Endothelial cell of umbilical vein (primary cell): ENCODE measurements at regions not wholly inside any gene's neighbourhood (a gene's known extent, or its start where the extent isn't known, plus 50 kb on each side); places are given as distances from the start of the nearest gene placed in this dataset.
A peak's percentile ranks its signal among the peaks of the same experiment; 100 is the strongest.

ENCODE experiments used
- BruUV-seq: library from RNA; stranded (reverse); fragments of 400-500 nt; replicated peaks from 2 replicates; lab custom pipeline; 2021; lab: Mats Ljungman, UMichigan
- CTCF ChIA-PET: fragments of 300-600, 350-600 bp; sonication (Branson Sonifier 250); formaldehyde crosslinking; loops from one replicate; lab custom pipeline; 2021; ENCODE audit warnings: antibody characterized with exemption, inconsistent platforms; lab: Charles Lee
- POLR2A ChIA-PET: fragments of 300-600, 350-600 bp; sonication (Branson Sonifier 250); formaldehyde crosslinking; loops from one replicate; lab custom pipeline; 2021; ENCODE audit warnings: antibody characterized with exemption, inconsistent platforms; lab: Charles Lee
- DNase-seq: peaks from one replicate; pipeline ENCODE4 v3.0.0-alpha.2; 2011; ENCODE audit warnings: low read depth, low spot score
- FAIRE-seq: peaks from 2 replicates; lab custom pipeline; 2011; peaks lifted over from hg19 to GRCh38; lab: Jason Lieb, UNC
- H2AFZ ChIP-seq: 2 replicates; pipeline ENCODE4 v1.6.0; 2012; ENCODE audit warnings: low read depth, low read length, control low read depth, inconsistent platforms
- H3K27ac ChIP-seq: 2 replicates; pipeline ENCODE4 v1.5.1; 2011; ENCODE audit warnings: low read depth, mild to moderate bottlenecking, control low read depth, low read length, moderate library complexity; ENCODE audit not compliant: insufficient read depth
- H3K27me3 ChIP-seq, 2 experiments: 2 replicates each; pipeline versions ENCODE4 v1.6.0 to v1.6.1; 2011; ENCODE audit warnings: low read length in 2 of 2, mixed read lengths in 1 of 2; ENCODE audit not compliant: control insufficient read depth in 2 of 2, insufficient read depth in 2 of 2
- H3K36me3 ChIP-seq, 2 experiments: 2 replicates in 1 of 2; 3 replicates in 1 of 2; pipeline ENCODE4 v1.5.1; 2011; ENCODE audit warnings: low read length in 2 of 2, mild to moderate bottlenecking in 1 of 2, moderate library complexity in 1 of 2; ENCODE audit not compliant: control insufficient read depth in 2 of 2, insufficient read depth in 2 of 2; ENCODE audit errors: extremely low read depth in 1 of 2
- H3K4me1 ChIP-seq: 3 replicates; pipeline ENCODE4 v1.5.1; 2011; ENCODE audit warnings: mild to moderate bottlenecking, low read length; ENCODE audit not compliant: control insufficient read depth, insufficient read depth; ENCODE audit errors: extremely low read depth
- H3K4me2 ChIP-seq: 2 replicates; pipeline ENCODE4 v1.6.1; 2011; ENCODE audit warnings: low read length, control low read depth, mixed read lengths; ENCODE audit not compliant: insufficient read depth
- H3K4me3 ChIP-seq, 3 experiments: fragments of 200-600 bp in 1 of 3; sonication (generic), shearing (Covaris generic) in 1 of 3; replicated peaks in 1 of 3; 2 replicates each; pipeline ENCODE4 v1.5.1; 2011 to 2016; ENCODE audit warnings: control low read depth in 3 of 3, low read length in 3 of 3, mild to moderate bottlenecking in 2 of 3, inconsistent platforms in 1 of 3, low read depth in 1 of 3, moderate library complexity in 1 of 3; ENCODE audit not compliant: insufficient read depth in 1 of 3
- H3K79me2 ChIP-seq: 2 replicates; pipeline ENCODE4 v1.6.0; 2012; ENCODE audit warnings: low read length, inconsistent platforms; ENCODE audit not compliant: control insufficient read depth, insufficient read depth
- H3K9ac ChIP-seq: replicated peaks from 2 replicates; pipeline ENCODE3; 2011; ENCODE audit warnings: low read length, control low read depth; ENCODE audit not compliant: insufficient read depth; ENCODE audit errors: extremely low read depth
- H3K9me1 ChIP-seq: replicated peaks from 3 replicates; pipeline ENCODE4 v1.6.0; 2011; ENCODE audit warnings: mild to moderate bottlenecking, low read length; ENCODE audit not compliant: control insufficient read depth, insufficient read depth; ENCODE audit errors: extremely low read depth
- H3K9me3 ChIP-seq: replicated peaks from 2 replicates; pipeline ENCODE4 v1.5.1; 2012; ENCODE audit warnings: low read length, inconsistent platforms; ENCODE audit not compliant: control insufficient read depth, insufficient read depth
- H4K20me1 ChIP-seq: replicated peaks from 2 replicates; pipeline ENCODE3; 2011; ENCODE audit warnings: mild to moderate bottlenecking, low read length; ENCODE audit not compliant: control insufficient read depth, insufficient read depth; ENCODE audit errors: extremely low read depth
- EZH2 ChIP-seq: IDR thresholded peaks from 2 replicates; pipeline ENCODE4 v1.6.1; 2012; ENCODE audit warnings: borderline replicate concordance, low read depth, mild to moderate bottlenecking, moderate library complexity, low read length, inconsistent platforms; ENCODE audit not compliant: severe bottlenecking
- FOS ChIP-seq: IDR thresholded peaks from 2 replicates; pipeline ENCODE4 v1.6.1; 2011; ENCODE audit warnings: mild to moderate bottlenecking, low read length, moderate library complexity, borderline replicate concordance; ENCODE audit not compliant: insufficient read depth
- GATA2 ChIP-seq: IDR thresholded peaks from 2 replicates; pipeline ENCODE4 v1.7.0; 2011; ENCODE audit warnings: low read depth, mild to moderate bottlenecking, moderate library complexity, mixed read lengths, low read length; ENCODE audit not compliant: insufficient read length, insufficient read depth
- JUN ChIP-seq: IDR thresholded peaks from 2 replicates; pipeline ENCODE4 v1.6.1; 2011; ENCODE audit warnings: borderline replicate concordance, low read depth; ENCODE audit not compliant: insufficient read length, insufficient read depth
- MYC ChIP-seq: IDR thresholded peaks from one replicate; pipeline ENCODE4 v1.6.1; 2011; ENCODE audit warnings: mild to moderate bottlenecking, low read depth, low read length
- POLR2A ChIP-seq: IDR thresholded peaks from 2 replicates; pipeline ENCODE4 v1.6.1; 2012; ENCODE audit warnings: low read depth, mild to moderate bottlenecking, control low read depth, low read length
- POLR2AphosphoS5 ChIP-seq: IDR thresholded peaks from 2 replicates; pipeline ENCODE4 v1.6.1; 2012; ENCODE audit warnings: low read depth, mild to moderate bottlenecking, control low read depth, low read length, moderate library complexity; ENCODE audit not compliant: insufficient read depth
- dilution Hi-C: fragments of 300-500 bp; cut with MboI; formaldehyde crosslinking; loops from one replicate; pipeline ENCODE4 v1.15.0; 2019; ENCODE audit warnings: low sequenced_read_pairs; ENCODE audit not compliant: extremely low pct_ligation_motif_present
- intact Hi-C: fragments of 100-400 bp; cut with micrococcal nuclease; formaldehyde crosslinking; loops from one replicate; pipeline ENCODE4 v1.10.0; 2022
- TF ChIP-seq, protein P1 (sequence below): IDR thresholded peaks from 2 replicates; pipeline ENCODE4 v1.6.1; 2011; ENCODE audit not compliant: insufficient read depth, insufficient read length
- TF ChIP-seq, protein P2 (sequence below), 2 donors: IDR thresholded peaks; 1 replicate in 1 of 2; 2 replicates in 1 of 2; pipeline ENCODE4 v1.5.1; 2011; ENCODE audit warnings: low read length in 2 of 2, mild to moderate bottlenecking in 2 of 2, moderate library complexity in 2 of 2, control low read depth in 1 of 2, inconsistent platforms in 1 of 2, low read depth in 1 of 2; ENCODE audit not compliant: insufficient read depth in 1 of 2; ENCODE audit errors: extremely low read depth in 1 of 2

DNA sequence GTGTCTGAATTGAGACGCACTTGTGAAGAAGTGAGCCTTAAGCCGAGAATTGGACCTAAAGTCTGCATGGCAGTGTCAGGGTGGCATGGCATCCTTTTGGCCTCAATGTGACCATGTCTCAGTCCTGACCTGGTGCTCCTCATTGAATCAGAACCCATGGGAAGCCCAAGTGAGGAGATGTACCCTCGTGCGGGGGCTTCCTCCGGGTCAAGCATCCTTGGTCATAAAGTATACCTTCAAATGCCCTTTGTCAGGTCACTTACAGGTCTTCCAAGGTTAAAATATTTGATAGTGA lies 202.2 kb downstream of the GADD45G start:
- Histone ChIP-seq H3K9me1 (no peaks in the 10 kb centered on the region), H3K36me3 (no peaks in the 10 kb centered on the region), H3K79me2 (no peaks in the 10 kb centered on the region), H3K4me1 (peaks cover 41% of the 10 kb centered on the region), H3K4me2 (no peak overlapping the region), H3K27me3 (no peaks in the 10 kb centered on the region), H3K9me3 (no peaks in the 10 kb centered on the region), H3K27ac (peak overlapping the region; percentile 64), H3K4me3 (no peak overlapping the region), H4K20me1 (no peaks in the 10 kb centered on the region), H2AFZ (no peak overlapping the region), H3K9ac (no peak overlapping the region)
- TF ChIP-seq MYC: no peak
- no peak for TF ChIP-seq POLR2AphosphoS5
- no peak for DNase-seq
- dilution Hi-C loops (no loop called here), intact Hi-C loops (loop anchor here (2.0 to 5.0 kb wide), 3 partner anchors 74 to 200 kb away; no protein-coding TSS in a partner anchor)
- BruUV-seq: TSS peak; percentile 16
- ChIA-PET POLR2A (no interaction called here), CTCF (no interaction called here)
- no peak for FAIRE-seq

DNA sequence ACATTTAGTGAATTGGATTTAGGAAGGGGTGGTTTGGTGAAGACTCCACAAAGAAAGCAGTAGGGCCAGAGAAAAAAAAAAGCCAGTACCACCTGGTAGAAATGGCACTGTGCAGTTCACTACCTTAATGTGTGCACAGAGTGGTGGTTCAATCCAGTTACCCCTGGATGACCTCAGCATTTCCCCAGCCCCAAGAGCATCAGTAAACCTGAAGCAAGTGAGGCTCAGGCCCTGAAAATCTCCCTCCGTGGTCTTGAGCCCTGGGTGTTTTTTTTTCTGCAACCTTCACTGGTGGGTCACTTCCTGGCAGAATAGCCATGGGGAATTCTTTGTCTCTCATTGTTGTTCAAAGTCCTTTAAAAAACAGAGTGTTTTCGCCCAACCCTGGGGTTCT lies 202.9 kb downstream of the GADD45G start:
- CTCF ChIA-PET: no interaction called here
- peak overlapping the region; percentile 64 for H3K27ac ChIP-seq

More for the DNA sequence above, 202.9 kb downstream of the GADD45G start:
- Histone ChIP-seq H3K4me3 (no peak overlapping the region), H3K4me1 (peaks cover 41% of the 10 kb centered on the region), H2AFZ (peak overlapping the region; percentile 24), H3K27me3 (no peaks in the 10 kb centered on the region), H3K9me3 (no peaks in the 10 kb centered on the region), H3K9ac (peak overlapping the region; percentile 11), H3K4me2 (no peak overlapping the region), H3K36me3 (no peaks in the 10 kb centered on the region), H3K9me1 (no peaks in the 10 kb centered on the region), H3K79me2 (no peaks in the 10 kb centered on the region), H4K20me1 (no peaks in the 10 kb centered on the region)
- POLR2A ChIA-PET: no interaction called here
- no peak for FAIRE-seq
- DNase-seq: no peak
- BruUV-seq: no TSS peak
- intact Hi-C loops: loop anchor here (2.0 to 5.0 kb wide), 3 partner anchors 75 to 201 kb away; no protein-coding TSS in a partner anchor
- dilution Hi-C loops: no loop called here
- TF ChIP-seq, protein P1, sequence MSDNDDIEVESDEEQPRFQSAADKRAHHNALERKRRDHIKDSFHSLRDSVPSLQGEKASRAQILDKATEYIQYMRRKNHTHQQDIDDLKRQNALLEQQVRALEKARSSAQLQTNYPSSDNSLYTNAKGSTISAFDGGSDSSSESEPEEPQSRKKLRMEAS: no peak
- TF ChIP-seq FOS (no peak), MYC (no peak), JUN (no peak), POLR2AphosphoS5 (no peak), GATA2 (no peak), POLR2A (no peak), EZH2 (no peak)
- TF ChIP-seq, protein P2, sequence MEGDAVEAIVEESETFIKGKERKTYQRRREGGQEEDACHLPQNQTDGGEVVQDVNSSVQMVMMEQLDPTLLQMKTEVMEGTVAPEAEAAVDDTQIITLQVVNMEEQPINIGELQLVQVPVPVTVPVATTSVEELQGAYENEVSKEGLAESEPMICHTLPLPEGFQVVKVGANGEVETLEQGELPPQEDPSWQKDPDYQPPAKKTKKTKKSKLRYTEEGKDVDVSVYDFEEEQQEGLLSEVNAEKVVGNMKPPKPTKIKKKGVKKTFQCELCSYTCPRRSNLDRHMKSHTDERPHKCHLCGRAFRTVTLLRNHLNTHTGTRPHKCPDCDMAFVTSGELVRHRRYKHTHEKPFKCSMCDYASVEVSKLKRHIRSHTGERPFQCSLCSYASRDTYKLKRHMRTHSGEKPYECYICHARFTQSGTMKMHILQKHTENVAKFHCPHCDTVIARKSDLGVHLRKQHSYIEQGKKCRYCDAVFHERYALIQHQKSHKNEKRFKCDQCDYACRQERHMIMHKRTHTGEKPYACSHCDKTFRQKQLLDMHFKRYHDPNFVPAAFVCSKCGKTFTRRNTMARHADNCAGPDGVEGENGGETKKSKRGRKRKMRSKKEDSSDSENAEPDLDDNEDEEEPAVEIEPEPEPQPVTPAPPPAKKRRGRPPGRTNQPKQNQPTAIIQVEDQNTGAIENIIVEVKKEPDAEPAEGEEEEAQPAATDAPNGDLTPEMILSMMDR (IDR thresholded peaks at IDR 0.05; ENCODE audit: extremely low read depth in 1 of 2, insufficient read depth in 1 of 2, low read depth in 1 of 2, low read length in 2 of 2): no peak
